ENCODE measurements at regions not wholly inside any gene's neighbourhood (a gene's known extent, or its start where the extent isn't known, plus 50 kb on each side); places are given as distances from the start of the nearest gene placed in this dataset.

DNA sequence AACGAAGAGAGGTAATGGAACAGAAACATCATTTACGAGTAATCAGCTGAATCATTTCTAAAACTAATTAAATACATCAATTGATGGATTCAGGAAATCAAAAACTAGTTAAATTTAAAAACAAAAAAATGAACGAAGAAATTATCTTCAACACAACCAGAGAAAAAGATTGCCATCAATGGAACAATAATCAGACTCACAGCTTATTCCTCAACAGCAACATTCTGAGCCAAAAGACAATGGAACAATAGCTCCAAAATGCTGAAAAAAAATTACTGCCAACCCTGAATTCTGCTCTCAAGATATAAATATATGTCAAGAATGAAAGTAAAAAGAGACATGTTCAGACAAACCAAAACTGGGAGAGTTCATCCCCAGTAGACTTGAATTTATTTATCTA is 65.5 kb upstream of the KLF3 start:
- no peak for ATAC-seq
- DNase-seq, result no peak

DNA sequence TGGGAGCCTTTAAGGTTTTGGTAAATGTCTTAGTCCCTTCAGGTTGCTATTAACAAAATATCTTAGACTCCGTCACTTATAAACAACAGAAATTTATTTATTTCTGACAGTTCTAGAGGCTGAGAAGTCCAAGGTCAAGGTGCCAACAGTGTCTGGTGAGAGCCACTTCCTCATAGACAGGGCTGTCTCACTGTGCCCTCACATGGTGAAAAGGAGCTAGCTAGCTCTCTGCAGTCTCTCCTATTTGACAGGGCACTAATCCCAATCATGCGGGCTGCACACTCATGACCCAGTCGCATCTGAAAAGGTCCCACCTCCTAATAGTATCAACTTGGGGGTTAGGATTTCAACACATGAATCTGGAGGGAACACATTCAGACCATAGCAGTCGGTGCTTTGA is 63.4 kb upstream of the KLF3 start:
- ATAC-seq, result no peak
- no peak for DNase-seq

DNA sequence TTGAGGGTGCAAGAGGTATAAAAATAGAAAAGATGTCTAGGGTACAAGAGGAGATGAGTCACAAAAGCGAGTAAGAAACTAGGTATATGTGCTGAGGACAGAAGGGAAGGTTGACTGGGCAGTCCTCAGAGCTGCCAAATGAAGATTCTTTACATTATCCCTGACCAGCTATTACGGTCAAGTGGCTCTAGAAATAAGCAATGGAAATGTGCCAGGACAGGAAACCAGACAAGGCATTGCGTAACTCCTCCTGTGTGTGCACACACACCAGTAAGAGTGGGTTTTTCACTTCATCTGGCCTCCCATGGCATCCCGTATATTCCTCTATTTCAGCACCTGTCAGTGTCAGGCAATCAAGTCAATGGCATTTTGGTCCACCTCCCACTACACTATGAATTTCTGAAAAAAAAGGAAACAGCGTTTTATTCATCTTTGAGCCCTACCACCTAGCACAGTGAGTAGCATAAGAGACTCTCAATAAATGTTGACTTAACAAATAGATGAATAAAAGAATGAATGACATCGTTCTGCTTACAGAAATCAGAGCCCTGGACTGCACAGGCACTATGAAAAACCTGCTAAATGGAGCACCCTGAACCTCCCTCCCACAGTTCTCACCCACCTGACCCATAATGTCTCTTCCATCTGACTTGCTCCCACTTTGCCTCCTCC is 62.6 kb upstream of the KLF3 start:
- no peak for ATAC-seq
- DNase-seq, result no peak

DNA sequence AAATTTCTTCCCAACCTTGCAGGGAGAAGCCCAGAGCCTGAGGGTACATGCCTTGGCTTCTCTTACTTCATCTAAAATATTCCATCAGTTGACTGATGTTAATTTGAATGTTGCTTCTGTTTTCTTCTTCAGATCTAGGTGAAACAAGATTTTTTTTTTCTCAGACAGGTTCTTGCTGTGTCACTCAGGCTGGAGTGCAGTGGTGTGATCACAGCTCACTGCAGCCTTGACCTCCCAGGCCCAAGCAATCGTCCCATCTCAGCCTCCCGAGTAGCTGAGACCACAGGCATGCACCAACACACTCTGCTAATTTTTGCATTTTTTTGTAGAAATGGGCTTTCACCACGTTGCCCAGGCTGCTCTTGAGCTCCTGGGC is 62.1 kb upstream of the KLF3 start:
- no peak for ATAC-seq
- no peak for DNase-seq

- no peak for ATAC-seq
- DNase-seq, result no peak
Observed at GRCh38 chr4:38603652-38604051, 60.3 kb upstream of the KLF3 start.

DNA sequence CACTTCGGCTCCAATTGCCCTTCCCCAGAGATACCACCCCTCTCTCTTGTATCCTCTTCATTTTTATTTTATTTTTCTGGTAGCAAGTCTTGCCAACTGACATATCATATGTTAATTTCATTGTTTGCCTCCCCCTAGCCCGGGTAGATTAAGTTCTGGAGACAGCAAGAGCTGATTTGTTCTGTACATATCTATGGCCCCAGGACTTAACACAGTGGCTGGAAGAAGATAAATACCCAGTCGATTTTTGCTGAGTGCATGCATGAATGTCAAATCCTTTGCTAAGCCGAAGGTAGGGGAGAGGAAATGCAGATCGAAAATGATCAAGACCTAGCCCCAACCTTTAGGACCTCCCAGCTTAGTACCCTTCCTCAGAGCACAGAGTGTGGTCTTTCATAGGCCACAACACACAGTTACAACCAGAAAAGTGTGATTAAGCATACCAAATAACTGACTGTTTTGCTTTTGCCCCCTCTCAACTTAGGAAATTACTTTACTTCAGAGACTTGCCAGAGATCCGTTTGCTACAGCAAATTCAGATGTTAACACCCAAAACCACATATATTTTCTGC is 58.7 kb upstream of the KLF3 start:
- DNase-seq, result no peak
- ATAC-seq, result no peak

- ATAC-seq (no peak), DNase-seq (no peak)
Observed at GRCh38 chr4:38605753-38606586, 58.0 kb upstream of the KLF3 start.

DNA sequence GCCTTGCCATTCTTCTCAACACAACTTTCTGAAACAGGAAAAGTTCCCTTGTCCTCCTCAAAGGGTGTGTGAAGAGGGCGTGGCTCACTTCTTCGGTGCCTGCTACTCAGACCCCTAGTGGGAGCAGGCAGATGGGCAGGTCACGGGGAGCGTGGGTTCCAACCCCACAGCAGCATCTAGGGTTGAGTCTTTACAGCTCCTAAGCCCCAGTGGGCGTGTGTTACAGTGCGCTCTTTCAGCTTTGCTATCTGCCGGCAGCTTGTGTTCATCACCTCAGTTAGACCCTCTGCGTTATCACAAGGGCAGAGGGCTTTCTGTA is 57.5 kb upstream of the KLF3 start:
- DNase-seq (no peak), ATAC-seq (no peak)

GRCh38 chr4:38609614-38610013 is 54.4 kb upstream of the KLF3 start:
- no peak for DNase-seq

DNA sequence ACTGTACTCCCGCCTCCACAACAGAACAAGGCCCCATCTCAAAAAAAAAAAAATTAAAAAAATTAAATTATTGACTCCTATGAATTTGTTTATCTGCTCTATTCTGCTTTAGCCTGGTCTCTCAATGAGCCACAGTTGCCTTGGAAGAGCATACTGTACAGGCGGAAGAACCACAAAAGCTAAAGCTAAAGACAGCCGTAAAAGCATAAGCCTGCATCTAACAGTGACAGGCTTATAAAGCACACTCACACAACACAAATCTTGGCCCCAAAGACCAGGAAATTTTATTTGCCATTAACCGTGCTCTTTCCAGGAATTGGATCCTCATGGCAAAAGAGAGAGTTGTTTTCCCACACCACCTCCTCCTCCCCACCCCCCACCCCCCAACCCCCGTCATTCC is 53.5 kb upstream of the KLF3 start:
- no peak for ATAC-seq
- no peak for DNase-seq

More at GRCh38 chr4:38609614-38610013, 54.4 kb upstream of the KLF3 start:
- ATAC-seq, result no peak

DNA sequence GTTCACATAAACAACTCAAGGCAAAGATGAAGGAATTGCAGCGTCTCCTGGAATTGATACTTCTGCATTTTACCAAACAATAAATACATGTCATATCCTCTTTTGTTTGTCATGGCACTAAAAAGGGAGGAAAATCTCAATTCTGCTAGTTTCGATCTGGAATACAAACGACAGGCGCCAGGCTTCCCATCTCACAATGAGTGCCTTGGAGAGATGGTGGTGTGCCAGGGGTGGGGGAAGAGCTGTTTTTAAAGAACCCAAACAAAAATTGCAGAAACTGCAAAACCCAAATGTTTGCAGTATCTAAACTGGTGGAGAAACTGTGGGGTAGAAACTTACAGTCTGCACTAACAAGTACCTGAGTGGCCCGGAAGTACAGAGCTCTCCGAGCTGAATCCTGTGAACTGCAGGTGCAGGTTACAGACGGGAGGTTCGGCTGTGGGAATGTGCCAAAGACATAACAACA is 53.0 kb upstream of the KLF3 start:
- ATAC-seq (no peak), DNase-seq (no peak)

DNA sequence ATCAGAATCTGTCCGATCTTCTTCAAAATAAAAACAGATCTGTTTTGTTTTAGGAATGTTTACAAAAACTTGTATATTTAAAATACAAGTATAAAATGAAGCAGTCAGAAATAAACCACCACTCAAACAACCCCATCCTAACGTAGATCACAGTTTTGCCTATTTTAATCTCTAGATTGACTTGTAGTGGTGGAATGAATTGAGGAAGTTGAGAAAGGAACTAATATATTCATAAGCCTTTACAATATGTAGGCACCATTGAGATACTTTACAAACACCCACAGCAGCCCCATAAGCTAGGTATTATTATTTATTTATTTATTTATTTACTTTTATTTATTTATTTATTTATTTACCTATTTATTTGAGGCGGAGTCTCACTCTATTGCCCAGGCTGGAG is 52.3 kb upstream of the KLF3 start:
- no peak for ATAC-seq
- DNase-seq, result no peak

- ATAC-seq, result no peak
Observed at GRCh38 chr4:38612646-38613414, 51.2 kb upstream of the KLF3 start.

More at GRCh38 chr4:38612646-38613414, 51.2 kb upstream of the KLF3 start:
- no peak for DNase-seq

Data from stimulated activated naive CD8-positive, alpha-beta T cell treated with anti-CD3 and anti-CD28 coated beads, Interleukin-15, Interleukin-2, amounts not matched to agents 100 U/mL and 50 U/mL, for 24 hours (primary cell).